ENCODE measurements at regions not wholly inside any gene's neighbourhood (a gene's known extent, or its start where the extent isn't known, plus 50 kb on each side); places are given as distances from the start of the nearest gene placed in this dataset.

GRCh38 chr2:150142561-150142960, 344.9 kb downstream of the RND3 start:
- POLR2A ChIA-PET: no interaction called here
- CTCF ChIA-PET: no interaction called here

GRCh38 chr2:150141226-150142001, 346.1 kb downstream of the RND3 start:
- ChIA-PET POLR2A (no interaction called here), CTCF (interaction anchor here (0.6 kb wide), 1 partner anchor 21 kb away, joined by 4 read pairs; no protein-coding TSS in a partner anchor)

GRCh38 chr2:150140777-150141176, 346.7 kb downstream of the RND3 start:
- ChIA-PET CTCF (interaction anchor here (0.6 kb wide), 1 partner anchor 22 kb away, joined by 4 read pairs; no protein-coding TSS in a partner anchor), POLR2A (no interaction called here)

- CTCF ChIA-PET: no interaction called here
Measured at GRCh38 chr2:150138587-150138986, 348.9 kb downstream of the RND3 start.

GRCh38 chr2:150137338-150138069, 350.0 kb downstream of the RND3 start:
- ChIA-PET CTCF (interaction anchor here (0.6 kb wide), 1 partner anchor 81 kb away, joined by 4 read pairs; no protein-coding TSS in a partner anchor), POLR2A (no interaction called here)

More at GRCh38 chr2:150138587-150138986, 348.9 kb downstream of the RND3 start:
- POLR2A ChIA-PET: no interaction called here

- ChIA-PET POLR2A (no interaction called here), CTCF (no interaction called here)
Measured at GRCh38 chr2:150136893-150137292, 350.6 kb downstream of the RND3 start.

GRCh38 chr2:150136401-150136800, 351.1 kb downstream of the RND3 start:
- CTCF ChIA-PET: no interaction called here
- POLR2A ChIA-PET: no interaction called here

GRCh38 chr2:150135223-150135883, 352.1 kb downstream of the RND3 start:
- CTCF ChIA-PET: no interaction called here
- POLR2A ChIA-PET: no interaction called here

- ChIA-PET CTCF (no interaction called here), POLR2A (no interaction called here)
Measured at GRCh38 chr2:150134223-150134857, 353.1 kb downstream of the RND3 start.

- ChIA-PET CTCF (no interaction called here), POLR2A (no interaction called here)
Measured at GRCh38 chr2:150133623-150134022, 353.8 kb downstream of the RND3 start.

GRCh38 chr2:150129921-150130575, 357.4 kb downstream of the RND3 start:
- ChIA-PET CTCF (no interaction called here), POLR2A (no interaction called here)

- POLR2A ChIA-PET: no interaction called here
- CTCF ChIA-PET: no interaction called here
Measured at GRCh38 chr2:150127995-150128394, 359.5 kb downstream of the RND3 start.

GRCh38 chr2:150127346-150127990, 360.0 kb downstream of the RND3 start:
- CTCF ChIA-PET: no interaction called here
- POLR2A ChIA-PET: no interaction called here

- POLR2A ChIA-PET: no interaction called here
- CTCF ChIA-PET: no interaction called here
Measured at GRCh38 chr2:150126839-150127238, 360.6 kb downstream of the RND3 start.

- CTCF ChIA-PET: no interaction called here
Measured at GRCh38 chr2:150126143-150126740, 361.2 kb downstream of the RND3 start.

GRCh38 chr2:150125708-150126107, 361.8 kb downstream of the RND3 start:
- ChIA-PET CTCF (no interaction called here), POLR2A (no interaction called here)

More at GRCh38 chr2:150126143-150126740, 361.2 kb downstream of the RND3 start:
- POLR2A ChIA-PET: no interaction called here

- ChIA-PET CTCF (no interaction called here), POLR2A (no interaction called here)
Measured at GRCh38 chr2:150125188-150125587, 362.3 kb downstream of the RND3 start.

GRCh38 chr2:150124739-150125138, 362.7 kb downstream of the RND3 start:
- POLR2A ChIA-PET: no interaction called here
- CTCF ChIA-PET: no interaction called here
